ENCODE measurements at regions not wholly inside any gene's neighbourhood (a gene's known extent, or its start where the extent isn't known, plus 50 kb on each side); places are given as distances from the start of the nearest gene placed in this dataset.

DNA sequence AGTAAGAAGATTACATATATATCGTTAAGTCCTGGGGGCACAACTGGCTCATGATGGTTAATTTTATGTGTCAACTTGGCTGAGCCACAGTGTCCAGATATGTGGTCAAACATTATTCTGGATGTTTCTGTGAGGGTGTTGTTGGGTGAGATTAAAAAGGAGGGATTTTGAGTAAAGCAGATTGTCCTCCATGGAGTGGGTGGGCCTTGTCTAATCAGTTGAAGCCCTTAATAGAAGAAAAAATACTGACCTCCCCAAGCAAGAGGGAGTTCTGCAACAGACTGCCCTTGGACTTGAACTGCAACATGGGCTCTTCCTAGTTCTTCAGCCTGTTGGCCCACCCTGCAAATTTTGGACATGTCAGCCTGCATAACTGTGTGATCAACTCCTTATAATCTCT, 311.6 kb downstream of the RPS6KC1 start:
- in situ Hi-C loops (cut with MboI; ENCODE audit: low sequenced_read_pairs in 4 of 4) = loop anchor here in 2 of 4 donors (25.0 kb wide), 1 partner anchor 775 kb away; no protein-coding TSS in a partner anchor

DNA sequence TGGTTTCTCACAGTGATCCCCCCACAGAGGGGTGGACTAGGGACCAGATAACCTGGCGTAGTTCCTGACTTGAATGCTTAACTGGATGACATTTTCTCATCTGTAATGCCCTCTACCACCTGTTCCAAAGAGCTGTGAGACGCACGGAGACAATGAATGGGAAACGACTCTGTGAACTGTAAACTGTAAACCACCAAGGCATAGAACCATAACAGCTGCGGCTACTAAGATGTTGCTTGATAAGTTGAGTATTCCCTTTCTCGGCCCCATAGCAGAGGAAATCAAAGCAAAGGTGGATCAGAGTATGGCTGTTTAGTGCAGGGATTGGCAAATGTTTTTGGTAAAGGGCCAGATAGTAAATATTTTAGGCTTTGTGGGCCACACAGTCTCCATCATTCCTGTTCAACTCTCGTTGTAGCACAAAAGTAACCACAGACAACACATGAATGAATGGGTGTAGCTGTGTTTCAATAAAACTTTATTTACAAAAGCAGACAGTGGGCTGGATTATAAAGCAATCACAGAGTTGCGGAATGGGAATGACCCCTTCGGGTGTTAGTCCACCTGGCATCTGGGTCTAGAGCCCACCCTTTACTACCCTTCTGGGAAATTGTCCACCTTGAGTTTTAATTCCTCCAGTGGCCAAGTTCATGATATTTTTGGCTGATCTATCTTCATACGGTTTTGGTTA, 315.2 kb downstream of the RPS6KC1 start:
- ATAC-seq (no peak), DNase-seq (no peak)
- intact Hi-C loops (cut with DNase I; ENCODE audit: low total_unique reads) = no loop called here
- Histone ChIP-seq H3K4me3 (no peak overlapping the region), H3K36me3 (no peaks in the 10 kb centered on the region), H3K9me3 (no peaks in the 10 kb centered on the region), H3K27ac (no peak overlapping the region), H3K4me1 (no peaks in the 10 kb centered on the region), H3K27me3 (no peaks in the 10 kb centered on the region)
- in situ Hi-C loops (cut with MboI; ENCODE audit: low sequenced_read_pairs in 4 of 4) = loop anchor here in 2 of 4 donors (25.0 kb wide), 1 partner anchor 771 kb away; no protein-coding TSS in a partner anchor
- TF ChIP-seq, protein P1, sequence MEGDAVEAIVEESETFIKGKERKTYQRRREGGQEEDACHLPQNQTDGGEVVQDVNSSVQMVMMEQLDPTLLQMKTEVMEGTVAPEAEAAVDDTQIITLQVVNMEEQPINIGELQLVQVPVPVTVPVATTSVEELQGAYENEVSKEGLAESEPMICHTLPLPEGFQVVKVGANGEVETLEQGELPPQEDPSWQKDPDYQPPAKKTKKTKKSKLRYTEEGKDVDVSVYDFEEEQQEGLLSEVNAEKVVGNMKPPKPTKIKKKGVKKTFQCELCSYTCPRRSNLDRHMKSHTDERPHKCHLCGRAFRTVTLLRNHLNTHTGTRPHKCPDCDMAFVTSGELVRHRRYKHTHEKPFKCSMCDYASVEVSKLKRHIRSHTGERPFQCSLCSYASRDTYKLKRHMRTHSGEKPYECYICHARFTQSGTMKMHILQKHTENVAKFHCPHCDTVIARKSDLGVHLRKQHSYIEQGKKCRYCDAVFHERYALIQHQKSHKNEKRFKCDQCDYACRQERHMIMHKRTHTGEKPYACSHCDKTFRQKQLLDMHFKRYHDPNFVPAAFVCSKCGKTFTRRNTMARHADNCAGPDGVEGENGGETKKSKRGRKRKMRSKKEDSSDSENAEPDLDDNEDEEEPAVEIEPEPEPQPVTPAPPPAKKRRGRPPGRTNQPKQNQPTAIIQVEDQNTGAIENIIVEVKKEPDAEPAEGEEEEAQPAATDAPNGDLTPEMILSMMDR (IDR thresholded peaks at IDR 0.05 in 4 of 5, conservative IDR thresholded peaks at IDR 0.05 in 1 of 5) = no peak
- TF ChIP-seq POLR2A (IDR thresholded peaks at IDR 0.05) = no peak

More for the DNA sequence above, 311.6 kb downstream of the RPS6KC1 start:
- H3K27me3 ChIP-seq = no peaks in the 10 kb centered on the region
- DNase-seq = no peak
- no peaks in the 10 kb centered on the region for H3K36me3 ChIP-seq
- H3K4me1 ChIP-seq = no peaks in the 10 kb centered on the region
- no peaks in the 10 kb centered on the region for H3K9me3 ChIP-seq
- H3K4me3 ChIP-seq = no peak overlapping the region
- no peak for ATAC-seq
- H3K27ac ChIP-seq = no peak overlapping the region
- no peak for TF ChIP-seq POLR2A (IDR thresholded peaks at IDR 0.05)
- TF ChIP-seq, protein P1 (IDR thresholded peaks at IDR 0.05 in 4 of 5, conservative IDR thresholded peaks at IDR 0.05 in 1 of 5) = no peak
- intact Hi-C loops (cut with DNase I; ENCODE audit: low total_unique reads) = no loop called here

DNA sequence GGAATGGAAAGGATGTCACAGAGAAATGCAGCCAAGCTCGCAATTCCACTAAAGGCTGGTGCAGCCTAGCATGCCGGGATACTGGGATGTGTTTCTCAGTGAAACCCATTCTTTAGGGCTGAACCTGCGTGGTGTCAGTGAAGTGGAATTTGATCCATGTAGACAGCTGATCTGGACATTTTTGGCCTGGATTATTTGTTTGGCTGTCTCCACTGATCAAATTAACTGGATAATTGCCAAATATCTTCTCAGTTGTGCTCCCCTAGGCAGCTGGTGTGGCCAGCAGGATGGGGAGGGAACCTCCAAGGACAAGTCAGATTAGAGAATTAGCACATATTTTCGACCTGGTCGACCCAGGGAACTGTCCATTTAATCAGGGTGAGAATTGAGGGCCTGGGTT, 318.4 kb downstream of the RPS6KC1 start:
- H3K36me3 ChIP-seq = no peaks in the 10 kb centered on the region
- intact Hi-C loops (cut with DNase I; ENCODE audit: low total_unique reads) = no loop called here
- in situ Hi-C loops (cut with MboI; ENCODE audit: low sequenced_read_pairs in 4 of 4) = loop anchor here in 2 of 4 donors (25.0 kb wide), 1 partner anchor 768 kb away; no protein-coding TSS in a partner anchor
- no peaks in the 10 kb centered on the region for H3K27me3 ChIP-seq
- no peak overlapping the region for H3K27ac ChIP-seq
- no peak for DNase-seq
- no peaks in the 10 kb centered on the region for H3K4me1 ChIP-seq
- no peak for ATAC-seq
- no peaks in the 10 kb centered on the region for H3K9me3 ChIP-seq
- no peak overlapping the region for H3K4me3 ChIP-seq
- TF ChIP-seq, protein P1 (IDR thresholded peaks at IDR 0.05 in 4 of 5, conservative IDR thresholded peaks at IDR 0.05 in 1 of 5) = no peak
- no peak for TF ChIP-seq POLR2A (IDR thresholded peaks at IDR 0.05)

DNA sequence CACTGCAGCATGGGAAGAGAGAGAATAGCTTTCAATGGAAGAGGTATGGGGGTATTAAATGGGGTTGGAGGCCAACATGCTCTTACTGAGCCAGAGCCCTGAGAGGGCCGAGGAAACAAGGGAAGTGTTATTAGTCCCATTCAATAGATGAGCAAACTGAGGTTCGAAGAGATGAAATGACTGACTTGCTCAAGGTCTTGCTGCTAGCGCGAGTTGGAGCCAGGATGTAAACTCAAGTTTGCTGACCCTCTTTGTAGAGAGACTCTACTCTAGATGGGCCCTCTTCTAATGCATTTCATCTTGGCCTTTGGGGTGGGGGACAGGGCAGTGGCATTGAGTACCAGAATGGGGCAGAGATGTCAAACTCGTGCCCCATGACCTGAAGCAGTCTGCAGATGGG, 319.5 kb downstream of the RPS6KC1 start:
- Histone ChIP-seq H3K4me3 (no peak overlapping the region), H3K27ac (no peak overlapping the region), H3K9me3 (no peaks in the 10 kb centered on the region), H3K27me3 (no peaks in the 10 kb centered on the region), H3K4me1 (no peaks in the 10 kb centered on the region), H3K36me3 (no peaks in the 10 kb centered on the region)
- in situ Hi-C loops (cut with MboI; ENCODE audit: low sequenced_read_pairs in 4 of 4) = loop anchor here (5.0 to 25.0 kb wide), 3 partner anchors 752 to 767 kb away; no protein-coding TSS in a partner anchor
- ATAC-seq (no peak), DNase-seq (no peak)
- TF ChIP-seq POLR2A (IDR thresholded peaks at IDR 0.05) = no peak
- TF ChIP-seq, protein P1 (IDR thresholded peaks at IDR 0.05 in 4 of 5, conservative IDR thresholded peaks at IDR 0.05 in 1 of 5) = no peak
- intact Hi-C loops (cut with DNase I; ENCODE audit: low total_unique reads) = loop anchor here (10.0 kb wide), 1 partner anchor 246 kb away; no protein-coding TSS in a partner anchor
